Spleen (tissue), 11 donors: ENCODE measurements at regions not wholly inside any gene's neighbourhood (a gene's known extent, or its start where the extent isn't known, plus 50 kb on each side); places are given as distances from the start of the nearest gene placed in this dataset.

Experiments used
- DNase-seq: peaks from one replicate; pipeline ENCODE4 v3.0.0-alpha.2; 2020
- H3K27ac ChIP-seq, 8 donors: fragments of 200-600 bp; sonication (generic) in 7 of 8; 1 replicate in 4 of 8; 2 replicates in 4 of 8; pipeline versions ENCODE4 v1.5.0 to v1.8.0; 2016 to 2021; ENCODE audit warnings: inconsistent platforms in 4 of 8, mild to moderate bottlenecking in 4 of 8, moderate library complexity in 1 of 8
- H3K27me3 ChIP-seq, 7 donors: fragments of 200-600 bp; sonication (generic) in 6 of 7; replicated peaks in 1 of 7; 1 replicate in 4 of 7; 2 replicates in 3 of 7; pipeline versions ENCODE4 v1.5.0 to v1.8.0; 2016 to 2021; ENCODE audit warnings: inconsistent platforms in 3 of 7, mild to moderate bottlenecking in 1 of 7
- H3K36me3 ChIP-seq, 6 donors: fragments of 200-600 bp; sonication (generic) in 5 of 6; 1 replicate in 4 of 6; 2 replicates in 2 of 6; pipeline versions ENCODE4 v1.5.0 to v1.8.0; 2016 to 2021; ENCODE audit warnings: inconsistent platforms in 2 of 6
- H3K4me1 ChIP-seq, 6 donors: fragments of 200-600 bp; sonication (generic) in 5 of 6; 1 replicate in 3 of 6; 2 replicates in 3 of 6; pipeline versions ENCODE4 v1.5.0 to v1.8.0; 2016 to 2021; ENCODE audit warnings: inconsistent platforms in 3 of 6
- H3K4me3 ChIP-seq, 8 donors: fragments of 200-600 bp; sonication (generic) in 7 of 8; 1 replicate in 4 of 8; 2 replicates in 4 of 8; pipeline versions ENCODE4 v1.5.0 to v1.8.0; 2016 to 2021; ENCODE audit warnings: inconsistent platforms in 4 of 8, mild to moderate bottlenecking in 4 of 8, moderate library complexity in 2 of 8
- H3K9me3 ChIP-seq, 8 donors: fragments of 200-600 bp; sonication (generic) in 7 of 8; 1 replicate in 4 of 8; 2 replicates in 4 of 8; pipeline versions ENCODE4 v1.5.0 to v1.8.0; 2016 to 2021; ENCODE audit warnings: inconsistent platforms in 4 of 8
- CTCF ChIP-seq, 11 experiments: fragments of 200-600 bp in 7 of 11; fragments of 450-650 bp in 4 of 11; sonication (generic) in 4 of 11; IDR thresholded peaks in 8 of 11; conservative IDR thresholded peaks in 3 of 11; 1 replicate in 7 of 11; 2 replicates in 4 of 11; pipeline versions ENCODE4 v1.4.0 to v1.8.0; 2016 to 2021; ENCODE audit warnings: antibody characterized with exemption in 11 of 11, inconsistent platforms in 4 of 11, mild to moderate bottlenecking in 1 of 11
- POLR2A ChIP-seq, 3 donors: fragments of 450-650 bp; IDR thresholded peaks; one replicate each; pipeline ENCODE4 v1.5.1; 2017; ENCODE audit warnings: antibody characterized with exemption in 3 of 3, mild to moderate bottlenecking in 1 of 3
- POLR2AphosphoS5 ChIP-seq, 3 donors: sonication (generic); formaldehyde crosslinking; IDR thresholded peaks; one replicate each; pipeline ENCODE4 v1.5.1; 2017; ENCODE audit warnings: antibody characterized with exemption in 3 of 3
- WGBS, 5 donors: extraction: QIAGEN DNeasy Blood & Tissue Kit in 3 of 5; methylation state at CpG; one replicate each; pipeline versions ENCODE4 v1.1.5 to v1.1.7; 2013 to 2018; 5-methylcytosine and 5-hydroxymethylcytosine counted together
- intact Hi-C: fragments of 100-400 bp; cut with DNase I; formaldehyde crosslinking; loops from one replicate; pipeline ENCODE4 v1.15.0; 2023; ENCODE audit warnings: low total_unique reads
- donor health status: healthy with polysubstance abuse.
- donor health status: DM: no; HTN: no; CAD: no; lungs with moderate emphysema.
- donor health status: DM: no; HTN: no; CAD: no.
- donor health status: Bipolar disorder and iron deficiency.
- donor health status: healthy.
- donor health status: DM: no; HTN: no; CAD: no.
- donor health status: DM: yes; HTN: yes; CAD: no.

GRCh38 chr1:208909011-208909984, 665.1 kb upstream of the PLXNA2 start:
- no peak for TF ChIP-seq POLR2AphosphoS5 (IDR thresholded peaks at IDR 0.05)
- TF ChIP-seq POLR2A (IDR thresholded peaks at IDR 0.05): no peak
- TF ChIP-seq CTCF (IDR thresholded peaks at IDR 0.05 in 8 of 11, conservative IDR thresholded peaks at IDR 0.05 in 3 of 11): no peak
- Histone ChIP-seq H3K4me3 (no peak overlapping the region), H3K36me3 (no peaks in the 10 kb centered on the region), H3K27ac (no peak overlapping the region), H3K27me3 (no peaks in the 10 kb centered on the region), H3K4me1 (no peaks in the 10 kb centered on the region), H3K9me3 (peaks cover 0 to 10% (median 0%) of the 10 kb centered on the region in 8 donors)
- no peak for DNase-seq
- 56 to 77% (median 71%) methylated on average over 8 of the region's 8 CpGs for WGBS, 5 donors
- intact Hi-C loops: no loop called here

GRCh38 chr1:208910161-208910560, 666.0 kb upstream of the PLXNA2 start:
- Histone ChIP-seq H3K36me3 (no peaks in the 10 kb centered on the region), H3K4me1 (no peaks in the 10 kb centered on the region), H3K27ac (no peak overlapping the region), H3K4me3 (no peak overlapping the region), H3K27me3 (no peaks in the 10 kb centered on the region), H3K9me3 (peaks cover 0 to 10% (median 0%) of the 10 kb centered on the region in 8 donors)
- TF ChIP-seq CTCF (IDR thresholded peaks at IDR 0.05 in 8 of 11, conservative IDR thresholded peaks at IDR 0.05 in 3 of 11) (no peak), POLR2A (IDR thresholded peaks at IDR 0.05) (no peak), POLR2AphosphoS5 (IDR thresholded peaks at IDR 0.05) (no peak)
- no peak for DNase-seq
- intact Hi-C loops: no loop called here

GRCh38 chr1:208917281-208917680, 666.2 kb upstream of the CAMK1G start:
- WGBS, 5 donors: 68 to 85% (median 75%) methylated on average over 5 of the region's 5 CpGs
- TF ChIP-seq CTCF (IDR thresholded peaks at IDR 0.05 in 8 of 11, conservative IDR thresholded peaks at IDR 0.05 in 3 of 11) (no peak), POLR2A (IDR thresholded peaks at IDR 0.05) (no peak), POLR2AphosphoS5 (IDR thresholded peaks at IDR 0.05) (no peak)
- H3K36me3 ChIP-seq: no peaks in the 10 kb centered on the region
- no peak overlapping the region for H3K27ac ChIP-seq
- H3K4me3 ChIP-seq: no peak overlapping the region
- no peaks in the 10 kb centered on the region for H3K27me3 ChIP-seq
- no peak for DNase-seq
- no peaks in the 10 kb centered on the region for H3K4me1 ChIP-seq
- intact Hi-C loops: no loop called here
- peaks cover 0 to 10% (median 0%) of the 10 kb centered on the region in 8 donors for H3K9me3 ChIP-seq

- Histone ChIP-seq H3K36me3 (no peaks in the 10 kb centered on the region), H3K4me3 (no peak overlapping the region), H3K4me1 (no peaks in the 10 kb centered on the region), H3K9me3 (peaks cover 0 to 6% (median 0%) of the 10 kb centered on the region in 8 donors), H3K27ac (no peak overlapping the region), H3K27me3 (no peaks in the 10 kb centered on the region)
- DNase-seq: no peak
- TF ChIP-seq POLR2AphosphoS5 (IDR thresholded peaks at IDR 0.05) (no peak), POLR2A (IDR thresholded peaks at IDR 0.05) (no peak), CTCF (IDR thresholded peaks at IDR 0.05 in 8 of 11, conservative IDR thresholded peaks at IDR 0.05 in 3 of 11) (no peak)
- WGBS, 5 donors: 73 to 84% (median 81%) methylated on average over 3 of the region's 3 CpGs
- intact Hi-C loops: no loop called here
Measured at GRCh38 chr1:208917723-208918122, 665.8 kb upstream of the CAMK1G start.
